GM19035 (cell line): ENCODE measurements at regions not wholly inside any gene's neighbourhood (a gene's known extent, or its start where the extent isn't known, plus 50 kb on each side); places are given as distances from the start of the nearest gene placed in this dataset.

Experiments
- ATAC-seq: cut with Tn5 transposase; IDR thresholded peaks from one replicate; pipeline ENCODE4 v1.9.1; 2021; ENCODE audit not compliant: unreplicated experiment

DNA sequence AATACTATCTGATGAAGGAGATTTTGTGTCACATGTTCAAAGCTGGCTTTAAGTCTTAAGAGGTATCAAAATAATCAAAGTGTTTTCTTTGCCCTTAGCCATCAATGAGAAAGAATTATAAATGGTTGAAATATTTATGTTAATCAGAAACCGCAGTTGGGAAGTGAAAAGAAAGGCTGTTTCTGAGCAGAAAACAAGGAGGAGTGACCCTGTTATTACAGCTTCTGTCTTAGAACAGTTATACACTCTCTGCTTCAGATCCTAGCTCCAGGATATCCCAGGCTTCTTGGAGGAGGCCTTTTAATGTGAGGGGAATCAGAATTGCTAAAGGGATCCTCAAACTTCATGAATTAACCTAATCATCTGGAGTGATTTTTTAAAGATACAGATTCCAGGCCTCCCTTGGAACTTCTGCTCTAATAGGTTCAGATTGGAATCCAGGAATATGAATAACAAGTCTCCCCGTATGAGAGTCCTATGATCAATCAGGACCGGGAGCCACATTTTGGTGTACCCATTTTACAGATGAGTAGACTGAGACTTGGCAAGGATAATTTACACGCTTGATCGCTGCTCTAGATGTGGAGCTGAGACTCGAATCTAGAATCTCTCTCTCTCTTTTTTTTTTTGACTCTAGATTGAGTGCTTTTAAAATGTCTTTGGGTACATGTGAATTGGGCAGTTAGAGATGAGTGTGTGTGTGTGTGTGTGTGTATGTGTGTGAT is 50.8 kb upstream of the JAG1 start:
- no peak for ATAC-seq

- no peak for ATAC-seq
Observed at GRCh38 chr20:10728873-10729670, 55.3 kb upstream of the JAG1 start.

GRCh38 chr20:10729785-10730184 is 56.0 kb upstream of the JAG1 start:
- no peak for ATAC-seq

- no peak for ATAC-seq
Observed at GRCh38 chr20:10730629-10731183, 56.9 kb upstream of the JAG1 start.

DNA sequence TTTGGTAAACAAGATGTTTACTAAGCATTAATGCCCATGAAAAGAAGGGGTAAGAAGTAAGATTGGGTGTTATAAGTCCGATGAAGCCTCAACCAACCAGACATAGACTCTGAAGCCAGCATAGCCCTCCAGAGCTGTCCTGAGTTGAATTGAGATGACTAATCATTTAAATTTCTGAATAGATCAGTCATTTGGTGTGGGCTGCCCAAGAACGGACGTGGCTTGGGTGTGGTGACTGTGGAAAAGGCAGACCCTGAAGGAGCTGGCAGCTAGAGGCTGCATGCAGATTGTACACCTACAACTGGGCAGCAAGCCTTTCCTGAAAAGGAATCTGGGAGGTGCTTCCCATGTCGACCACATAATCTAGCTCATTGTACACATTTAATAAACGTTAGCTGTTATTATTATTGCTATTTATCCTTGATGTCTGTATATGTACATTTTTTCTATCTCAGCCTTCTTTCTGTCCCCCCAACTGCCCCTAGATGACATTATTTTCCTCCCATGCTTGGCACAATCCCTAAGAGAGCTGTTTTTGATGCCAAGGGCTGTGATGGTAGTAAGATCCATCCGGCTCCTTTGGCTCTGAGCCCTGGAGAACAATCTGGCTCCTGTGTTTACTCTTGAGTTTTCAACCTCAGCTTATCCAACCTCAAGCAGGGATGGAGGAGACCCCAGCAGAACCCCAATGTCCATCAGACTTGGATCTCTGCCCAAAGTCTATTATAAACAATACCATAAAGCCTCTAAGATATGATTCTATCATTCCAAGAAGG is 57.6 kb upstream of the JAG1 start:
- no peak for ATAC-seq

- ATAC-seq = no peak
Observed at GRCh38 chr20:10733122-10733521, 59.3 kb upstream of the JAG1 start.

- no peak for ATAC-seq
Observed at GRCh38 chr20:10735195-10735949, 61.6 kb upstream of the JAG1 start.

DNA sequence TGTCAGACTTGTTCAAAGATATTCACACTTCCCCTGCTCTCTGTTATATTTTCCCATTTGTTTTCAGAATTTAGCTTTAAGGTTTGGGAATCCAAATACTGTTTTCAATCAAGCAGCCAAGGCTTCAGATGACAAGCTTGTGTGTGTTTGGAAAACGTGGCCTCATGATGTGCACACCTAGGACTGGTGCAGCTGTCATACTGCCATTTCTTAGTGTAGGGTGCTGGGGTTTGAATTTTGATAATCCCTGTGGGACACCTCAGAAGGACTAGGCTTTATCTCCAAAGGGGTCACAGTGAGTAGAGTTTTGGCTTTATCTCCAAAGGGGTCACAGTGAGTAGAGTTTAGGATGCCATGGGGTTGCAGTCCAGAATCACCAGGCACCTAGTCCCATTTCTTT is 65.3 kb upstream of the JAG1 start:
- no peak for ATAC-seq

DNA sequence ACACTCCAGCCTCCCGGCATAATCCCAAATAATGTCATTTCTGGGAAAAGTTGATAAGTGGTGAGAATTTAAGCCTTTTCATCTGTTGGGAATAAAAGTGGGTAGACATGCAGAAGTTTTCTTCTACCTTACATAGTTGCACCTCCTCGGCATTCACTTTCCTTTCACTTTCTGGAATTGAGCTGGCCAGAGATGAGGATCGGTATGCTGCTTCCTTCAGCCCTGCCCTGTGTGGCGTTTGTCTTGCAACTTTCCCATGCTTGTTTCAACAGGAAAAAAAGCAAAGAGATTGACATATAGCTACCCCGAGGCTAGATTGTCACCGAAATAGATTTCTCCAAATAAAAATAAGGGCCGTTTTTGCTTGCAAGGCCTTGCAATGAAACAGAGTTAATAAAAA is 65.8 kb upstream of the JAG1 start:
- ATAC-seq = no peak

DNA sequence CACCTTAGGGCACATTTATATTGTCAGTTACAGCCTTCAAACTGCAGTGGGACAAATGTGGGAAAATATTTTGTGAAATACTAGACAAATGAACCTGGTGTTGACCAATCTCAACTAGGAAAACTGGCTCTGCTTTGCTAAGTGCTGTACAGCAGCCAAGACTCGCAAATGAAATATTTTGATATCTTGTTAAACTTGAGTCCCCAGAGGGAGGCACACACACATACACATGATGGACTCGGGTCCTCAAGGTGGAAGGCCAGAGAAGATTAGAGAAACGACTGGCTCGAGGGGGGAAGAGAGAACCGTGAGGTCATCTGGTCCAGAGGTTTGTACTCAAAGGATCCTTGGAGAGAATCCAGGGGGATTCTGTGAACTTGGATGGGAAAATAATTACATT is 67.3 kb upstream of the JAG1 start:
- ATAC-seq = no peak

GRCh38 chr20:10745790-10746189 is 72.0 kb upstream of the JAG1 start:
- no peak for ATAC-seq

GRCh38 chr20:10747019-10747418 is 73.2 kb upstream of the JAG1 start:
- no peak for ATAC-seq

DNA sequence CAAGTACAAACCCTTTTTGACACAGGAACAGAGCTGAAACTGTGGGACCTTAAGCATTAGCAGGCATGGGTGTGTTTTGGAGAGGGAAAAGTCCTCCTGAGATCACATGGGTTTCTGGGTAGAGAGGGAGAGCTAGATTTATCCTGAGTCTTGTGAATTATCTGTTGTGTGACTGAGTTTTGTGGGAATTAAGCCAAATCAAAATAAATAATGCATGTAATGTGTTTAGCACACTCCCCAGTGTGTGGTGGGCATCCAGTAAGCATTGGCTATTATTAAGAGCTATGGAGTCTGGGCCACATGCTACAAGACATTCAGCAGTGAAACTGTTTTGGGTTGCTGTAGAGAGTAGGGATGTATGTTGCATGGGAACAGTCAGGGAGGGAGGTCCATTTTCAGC is 75.3 kb upstream of the JAG1 start:
- no peak for ATAC-seq

DNA sequence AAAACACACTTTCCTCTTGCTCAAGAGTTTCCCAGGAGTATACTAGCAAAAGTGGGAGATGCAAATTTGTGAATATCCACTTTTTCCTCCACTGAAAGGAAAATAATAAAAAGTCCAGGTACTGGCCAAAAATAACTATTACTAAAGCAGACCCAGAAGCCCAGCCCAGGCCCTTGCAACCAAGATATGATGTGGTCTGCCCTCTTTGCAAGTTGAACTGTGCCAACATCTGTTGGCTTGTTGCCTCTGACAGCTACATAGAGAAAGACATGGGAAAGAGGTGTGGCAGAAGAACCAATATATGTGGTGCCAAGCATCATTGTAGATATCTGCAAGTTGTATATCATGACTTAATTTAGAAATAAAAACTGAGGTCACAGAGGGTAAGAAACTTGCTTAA is 78.4 kb upstream of the JAG1 start:
- no peak for ATAC-seq

GRCh38 chr20:10754824-10755223 is 81.0 kb upstream of the JAG1 start:
- no peak for ATAC-seq

DNA sequence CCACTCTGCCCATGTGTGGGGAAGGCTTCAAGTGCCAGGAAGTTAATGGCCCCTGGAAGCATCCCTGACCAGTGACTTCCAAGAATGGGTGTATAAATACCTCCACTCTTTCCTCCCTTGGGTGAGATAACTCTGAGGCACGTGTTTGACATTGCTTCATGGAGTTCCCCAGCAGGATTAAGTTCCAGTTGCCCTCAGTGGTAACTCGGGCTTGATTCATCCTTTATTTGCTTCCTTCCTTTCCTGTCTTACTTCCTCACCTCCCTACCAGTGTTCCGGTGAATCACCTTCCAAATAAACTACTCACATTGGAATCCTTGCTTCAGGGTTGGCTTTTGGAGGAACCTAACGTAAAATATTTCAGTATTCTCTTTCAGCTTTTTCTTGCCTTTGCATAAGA is 84.6 kb upstream of the JAG1 start:
- ATAC-seq = no peak

DNA sequence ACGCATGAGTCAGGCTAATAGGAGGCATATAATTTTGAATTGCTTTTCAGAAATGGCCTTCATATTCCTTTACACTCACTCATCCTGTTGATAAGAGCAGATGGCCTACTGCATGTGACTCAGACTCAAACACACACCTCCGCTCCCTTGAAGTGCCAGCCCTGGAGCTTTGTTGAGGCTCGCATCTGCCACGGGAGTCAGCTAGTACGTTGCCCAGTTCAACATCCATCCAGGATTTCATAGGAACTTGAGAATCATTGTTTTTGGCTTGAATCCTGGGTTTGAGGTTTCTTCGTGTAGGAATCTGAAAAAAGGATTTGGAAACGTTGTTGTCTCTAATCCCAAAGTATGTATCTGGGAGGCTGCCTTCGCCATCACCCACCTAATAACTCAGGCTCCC is 87.4 kb upstream of the JAG1 start:
- no peak for ATAC-seq

GRCh38 chr20:10761786-10762185 is 88.0 kb upstream of the JAG1 start:
- no peak for ATAC-seq

- ATAC-seq = no peak
Observed at GRCh38 chr20:10762216-10762615, 88.4 kb upstream of the JAG1 start.

DNA sequence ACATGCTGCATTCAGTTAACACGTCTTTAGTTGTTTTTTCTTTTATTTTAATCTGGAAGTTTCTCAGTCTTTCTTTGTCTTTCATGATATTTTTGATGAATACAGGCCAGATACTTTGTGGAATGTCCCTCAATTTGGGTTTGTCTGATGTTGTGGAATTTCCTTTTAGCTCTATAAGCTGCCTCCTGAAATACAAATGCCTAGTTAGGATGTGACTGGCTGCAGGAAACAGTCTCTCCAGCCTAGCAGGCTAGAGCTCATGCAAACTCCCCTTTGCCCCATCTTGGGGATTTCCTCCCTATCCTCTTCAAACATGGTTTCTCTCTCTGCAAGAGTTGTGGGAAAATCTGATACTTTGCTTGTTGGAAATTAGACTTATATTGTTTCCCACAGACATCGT is 89.3 kb upstream of the JAG1 start:
- ATAC-seq = no peak

- ATAC-seq = no peak
Observed at GRCh38 chr20:10769700-10770099, 95.9 kb upstream of the JAG1 start.
